ENCODE measurements at regions not wholly inside any gene's neighbourhood (a gene's known extent, or its start where the extent isn't known, plus 50 kb on each side); places are given as distances from the start of the nearest gene placed in this dataset.

GRCh38 chr18:22723773-22724172 is 209.4 kb upstream of the RBBP8 start:
- DNase-seq (ENCODE audit: low read depth in 1 of 2, low spot score in 1 of 2), result no peak
- H3K27ac ChIP-seq (replicated peaks), result no peak overlapping the region
- peaks cover 8% of the 10 kb centered on the region for H3K27me3 ChIP-seq (ENCODE audit: insufficient read depth, poor library complexity, severe bottlenecking)
- TF ChIP-seq POLR2AphosphoS5 (IDR thresholded peaks at IDR 0.05; ENCODE audit: low read depth) (no peak), SPI1 (IDR thresholded peaks at IDR 0.05; ENCODE audit: borderline replicate concordance, low read depth) (no peak), GABPA (IDR thresholded peaks at IDR 0.05; ENCODE audit: low read depth) (no peak), CTCF (IDR thresholded peaks at IDR 0.05; ENCODE audit: insufficient read depth, low read length) (no peak), REST (IDR thresholded peaks at IDR 0.05; ENCODE audit: insufficient replicate concordance, low read depth) (no peak)
- H3K4me3 ChIP-seq (replicated peaks; ENCODE audit: insufficient read depth, low read length), result no peak overlapping the region

GRCh38 chr18:22726469-22726868 is 206.7 kb upstream of the RBBP8 start:
- H3K4me3 ChIP-seq (replicated peaks; ENCODE audit: insufficient read depth, low read length), result no peak overlapping the region
- no peak for DNase-seq (ENCODE audit: low read depth in 1 of 2, low spot score in 1 of 2)
- no peak overlapping the region for H3K27ac ChIP-seq (replicated peaks)
- TF ChIP-seq CTCF (IDR thresholded peaks at IDR 0.05; ENCODE audit: insufficient read depth, low read length) (no peak), REST (IDR thresholded peaks at IDR 0.05; ENCODE audit: insufficient replicate concordance, low read depth) (no peak), SPI1 (IDR thresholded peaks at IDR 0.05; ENCODE audit: borderline replicate concordance, low read depth) (no peak), POLR2AphosphoS5 (IDR thresholded peaks at IDR 0.05; ENCODE audit: low read depth) (no peak), GABPA (IDR thresholded peaks at IDR 0.05; ENCODE audit: low read depth) (no peak)
- H3K27me3 ChIP-seq (ENCODE audit: insufficient read depth, poor library complexity, severe bottlenecking), result peaks cover 26% of the 10 kb centered on the region

GRCh38 chr18:22728016-22728415 is 205.1 kb upstream of the RBBP8 start:
- no peak for DNase-seq (ENCODE audit: low read depth in 1 of 2, low spot score in 1 of 2)
- TF ChIP-seq GABPA (IDR thresholded peaks at IDR 0.05; ENCODE audit: low read depth) (no peak), POLR2AphosphoS5 (IDR thresholded peaks at IDR 0.05; ENCODE audit: low read depth) (no peak), SPI1 (IDR thresholded peaks at IDR 0.05; ENCODE audit: borderline replicate concordance, low read depth) (no peak), CTCF (IDR thresholded peaks at IDR 0.05; ENCODE audit: insufficient read depth, low read length) (no peak), REST (IDR thresholded peaks at IDR 0.05; ENCODE audit: insufficient replicate concordance, low read depth) (no peak)
- no peak overlapping the region for H3K4me3 ChIP-seq (replicated peaks; ENCODE audit: insufficient read depth, low read length)
- H3K27ac ChIP-seq (replicated peaks), result no peak overlapping the region
- peaks cover 29% of the 10 kb centered on the region for H3K27me3 ChIP-seq (ENCODE audit: insufficient read depth, poor library complexity, severe bottlenecking)

All from HL-60 (cell line).